IMR-90 (cell line): ENCODE measurements at regions not wholly inside any gene's neighbourhood (a gene's known extent, or its start where the extent isn't known, plus 50 kb on each side); places are given as distances from the start of the nearest gene placed in this dataset.

ENCODE experiments used
- CEBPB ChIP-seq: IDR thresholded peaks from 2 replicates; pipeline ENCODE4 v1.6.1; 2012; ENCODE audit warnings: low read depth, low read length, improper control_type of control experiment
- CHD1 ChIP-seq: IDR thresholded peaks from 2 replicates; pipeline ENCODE4 v1.6.1; 2012; ENCODE audit warnings: low read depth, low read length, improper control_type of control experiment
- CTCF ChIP-seq: conservative IDR thresholded peaks from 2 replicates; pipeline ENCODE4 v1.5.1; 2012; ENCODE audit warnings: mild to moderate bottlenecking, low read depth, low read length, improper control_type of control experiment
- FOS ChIP-seq: fragments of 150-350 bp; IDR thresholded peaks from 2 replicates; pipeline ENCODE4 v1.6.1; 2016; ENCODE audit warnings: low read depth, low read length
- MAZ ChIP-seq: IDR thresholded peaks from 2 replicates; pipeline ENCODE4 v1.6.1; 2012; ENCODE audit warnings: low read depth, mild to moderate bottlenecking, low read length, improper control_type of control experiment, moderate library complexity, borderline replicate concordance
- MXI1 ChIP-seq: IDR thresholded peaks from 2 replicates; pipeline ENCODE4 v1.6.1; 2012; ENCODE audit warnings: low read depth, mild to moderate bottlenecking, low read length, moderate library complexity, borderline replicate concordance
- NFE2L2 ChIP-seq: fragments of 150-350 bp; IDR thresholded peaks from 2 replicates; pipeline ENCODE4 v1.6.1; 2016; ENCODE audit warnings: low read depth, mild to moderate bottlenecking, low read length
- POLR2A ChIP-seq: IDR thresholded peaks from 2 replicates; pipeline ENCODE4 v1.6.1; 2012; ENCODE audit warnings: mild to moderate bottlenecking, low read depth, low read length
- RAD21 ChIP-seq: IDR thresholded peaks from 2 replicates; pipeline ENCODE4 v1.6.1; 2012; ENCODE audit warnings: low read length, improper control_type of control experiment
- RCOR1 ChIP-seq: IDR thresholded peaks from 2 replicates; pipeline ENCODE4 v1.6.1; 2012; ENCODE audit warnings: mild to moderate bottlenecking, low read length, improper control_type of control experiment; ENCODE audit not compliant: insufficient replicate concordance
- RFX5 ChIP-seq: IDR thresholded peaks from 2 replicates; pipeline ENCODE4 v1.8.0; 2012; ENCODE audit warnings: low read depth, mild to moderate bottlenecking, low read length, moderate library complexity
- TF ChIP-seq, protein P1 (sequence below): fragments of 150-350 bp; IDR thresholded peaks from 2 replicates; pipeline ENCODE4 v1.6.1; 2017; ENCODE audit warnings: mild to moderate bottlenecking, antibody characterized with exemption, low read length, low read depth

DNA sequence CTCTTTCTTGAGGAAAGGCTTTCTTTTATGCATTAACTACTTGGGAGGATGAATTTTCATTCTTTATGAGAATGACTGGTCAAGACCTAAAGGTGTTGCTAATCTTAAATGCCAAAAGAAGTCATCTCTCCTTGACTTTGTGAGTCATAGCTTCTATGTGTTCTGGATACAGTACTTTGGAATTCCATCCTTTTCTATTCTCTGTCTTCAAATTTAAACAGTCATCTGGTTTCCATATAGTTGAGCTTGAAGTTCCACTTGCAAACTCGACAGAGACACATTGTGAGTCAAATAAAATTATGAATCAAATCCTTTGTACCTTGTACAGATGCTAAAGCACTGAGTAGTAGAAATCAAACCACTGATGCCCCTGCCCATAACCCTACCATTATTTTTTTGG, 271.9 kb upstream of the PMFBP1 start:
- TF ChIP-seq CTCF, result no peak
- no peak for TF ChIP-seq MXI1
- TF ChIP-seq POLR2A, result no peak
- TF ChIP-seq NFE2L2, result no peak
- no peak for TF ChIP-seq RAD21
- no peak for TF ChIP-seq MAZ
- no peak for TF ChIP-seq CEBPB
- TF ChIP-seq CHD1, result no peak
- TF ChIP-seq, protein P1, sequence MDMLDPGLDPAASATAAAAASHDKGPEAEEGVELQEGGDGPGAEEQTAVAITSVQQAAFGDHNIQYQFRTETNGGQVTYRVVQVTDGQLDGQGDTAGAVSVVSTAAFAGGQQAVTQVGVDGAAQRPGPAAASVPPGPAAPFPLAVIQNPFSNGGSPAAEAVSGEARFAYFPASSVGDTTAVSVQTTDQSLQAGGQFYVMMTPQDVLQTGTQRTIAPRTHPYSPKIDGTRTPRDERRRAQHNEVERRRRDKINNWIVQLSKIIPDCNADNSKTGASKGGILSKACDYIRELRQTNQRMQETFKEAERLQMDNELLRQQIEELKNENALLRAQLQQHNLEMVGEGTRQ, result no peak
- TF ChIP-seq FOS, result no peak
- TF ChIP-seq RCOR1, result no peak
- TF ChIP-seq RFX5, result no peak
